ENCODE measurements at regions not wholly inside any gene's neighbourhood (a gene's known extent, or its start where the extent isn't known, plus 50 kb on each side); places are given as distances from the start of the nearest gene placed in this dataset.

DNA sequence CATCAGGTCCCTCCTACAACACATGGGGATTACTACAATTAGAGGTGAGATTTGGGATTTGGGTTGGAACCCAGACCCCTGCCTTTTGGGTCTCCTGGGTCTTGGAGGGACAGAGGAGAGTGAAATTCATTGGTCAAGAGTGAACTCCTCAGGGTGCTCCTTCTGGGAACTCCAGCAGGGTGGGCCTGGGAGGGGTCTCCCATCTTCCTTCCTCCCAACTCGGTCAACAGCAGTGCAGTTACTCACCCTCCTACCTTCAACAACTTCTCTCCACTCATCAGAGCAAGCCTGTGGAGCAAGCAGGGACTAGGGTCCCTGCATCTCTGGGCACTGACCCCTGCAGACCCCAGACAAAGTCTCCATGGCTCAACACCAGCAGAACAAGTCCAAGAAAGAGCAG, 89.3 kb upstream of the TMPRSS2 start:
- TF ChIP-seq GATA3 (IDR thresholded peaks at IDR 0.05; ENCODE audit: low read depth, low read length) = no peak
- TF ChIP-seq GATA2 (IDR thresholded peaks at IDR 0.05; ENCODE audit: low read depth, low read length) = no peak
